Motor neuron (in vitro differentiated cells): ENCODE measurements at regions not wholly inside any gene's neighbourhood (a gene's known extent, or its start where the extent isn't known, plus 50 kb on each side); places are given as distances from the start of the nearest gene placed in this dataset.
A peak's percentile ranks its signal among the peaks of the same experiment; 100 is the strongest.

ENCODE experiments used
- ATAC-seq, 8 experiments: fragments of 200-7000 bp; cut with Tn5 transposase; replicated peaks in 6 of 8; 2 replicates each; pipeline ENCODE4 v1.8.0; 2021; ENCODE audit warnings: mild to moderate bottlenecking in 8 of 8, moderate library complexity in 8 of 8
- H3K27ac ChIP-seq, 2 donors: fragments of 250-450 bp; sonication (Bioruptor Pico); 2 replicates each; pipeline ENCODE4 v1.9.0; 2021; ENCODE audit warnings: antibody characterized with exemption in 2 of 2, mild to moderate bottlenecking in 2 of 2, moderate library complexity in 1 of 2
- H3K4me1 ChIP-seq, 2 donors: fragments of 250-450 bp; sonication (Bioruptor Pico); replicated peaks in 1 of 2; 2 replicates each; pipeline ENCODE4 v1.6.1; 2021; ENCODE audit warnings: antibody characterized with exemption in 2 of 2, mild to moderate bottlenecking in 2 of 2, moderate library complexity in 1 of 2
- H3K4me3 ChIP-seq, 5 donors: fragments of 250-450 bp; sonication (Bioruptor Pico); 2 replicates each; pipeline ENCODE4 v1.9.0; 2021; ENCODE audit warnings: antibody characterized with exemption in 5 of 5, mild to moderate bottlenecking in 5 of 5, moderate library complexity in 4 of 5
- WGBS, 10 experiments: fragments of 450-650 bp; shearing (Covaris generic); methylation state at CpG; one replicate each; pipeline ENCODE4 v1.0.0; 2022; 5-methylcytosine and 5-hydroxymethylcytosine counted together
- in situ Hi-C, 9 experiments: fragments of 400-800 bp; cut with MboI; loops; one replicate each; pipeline ENCODE4 v1.15.0; 2021; ENCODE audit warnings: low sequenced_read_pairs in 9 of 9, low pct_unique_long_range_greater_than_20kb in 2 of 9; ENCODE audit not compliant: unreplicated experiment in 9 of 9

GRCh38 chr3:40913641-40914040 lies 285.7 kb upstream of the CTNNB1 start:
- ATAC-seq = no peak
- Histone ChIP-seq H3K27ac (no peak overlapping the region), H3K4me3 (no peak overlapping the region), H3K4me1 (no peaks in the 10 kb centered on the region)
- 0 to 80% (median 36%) methylated on average over 1 of the region's 2 CpGs; no CpG with 5 or more reads in 6 of the 10 experiments for WGBS, 10 experiments
- in situ Hi-C loops = no loop called here

GRCh38 chr3:40914475-40914874 lies 284.8 kb upstream of the CTNNB1 start:
- in situ Hi-C loops = no loop called here
- Histone ChIP-seq H3K27ac (no peak overlapping the region), H3K4me1 (no peaks in the 10 kb centered on the region), H3K4me3 (no peak overlapping the region)
- 0 to 86% (median 63%) methylated on average over 1 to 2 of the region's 2 CpGs; no CpG with 5 or more reads in 6 of the 10 experiments for WGBS, 10 experiments
- no peak for ATAC-seq

GRCh38 chr3:40915346-40915865 lies 283.9 kb upstream of the CTNNB1 start:
- WGBS, 10 experiments = 25 to 92% (median 86%) methylated on average over 3 to 6 of the region's 6 CpGs; no CpG with 5 or more reads in 3 of the 10 experiments
- H3K4me1 ChIP-seq = no peaks in the 10 kb centered on the region
- in situ Hi-C loops = no loop called here
- no peak overlapping the region for H3K27ac ChIP-seq
- no peak for ATAC-seq
- H3K4me3 ChIP-seq = no peak overlapping the region

DNA sequence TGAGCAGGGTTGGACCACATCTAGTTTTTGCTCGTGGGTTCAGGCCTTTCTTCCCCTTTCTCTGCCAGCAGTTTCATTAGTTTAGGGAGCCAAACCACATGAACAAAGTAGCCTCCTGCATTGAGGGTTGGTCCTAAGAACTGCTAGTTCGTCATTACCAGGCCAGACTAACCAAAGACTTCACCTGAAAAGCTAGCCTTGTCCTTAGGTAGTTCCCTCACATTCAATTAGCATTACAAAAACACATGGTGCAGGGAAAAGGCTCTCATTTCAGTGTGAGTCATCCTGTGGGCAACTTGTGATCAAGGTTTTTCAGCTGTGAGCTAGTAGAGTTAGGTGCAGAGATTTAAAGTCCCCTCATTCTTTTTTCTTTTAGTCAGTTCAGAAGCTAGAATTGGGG lies 279.3 kb upstream of the CTNNB1 start:
- peak in 2 of 8 experiments; percentile 35 to 50 for ATAC-seq
- Histone ChIP-seq H3K4me3 (no peak overlapping the region), H3K27ac (no peak overlapping the region), H3K4me1 (peaks cover 3 to 4% of the 10 kb centered on the region in 2 donors)
- in situ Hi-C loops = no loop called here
- WGBS, 10 experiments = 29 to 80% (median 51%) methylated on average over 1 to 2 of the region's 2 CpGs; no CpG with 5 or more reads in 2 of the 10 experiments

- in situ Hi-C loops = no loop called here
Measured at GRCh38 chr3:40921251-40921650, 278.1 kb upstream of the CTNNB1 start.

GRCh38 chr3:40923143-40923542 lies 276.2 kb upstream of the CTNNB1 start:
- 45 to 100% (median 90%) methylated on average over 1 to 4 of the region's 4 CpGs; no CpG with 5 or more reads in 3 of the 10 experiments for WGBS, 10 experiments
- no peak overlapping the region for H3K27ac ChIP-seq
- peaks cover 8% of the 10 kb centered on the region in 2 donors for H3K4me1 ChIP-seq
- ATAC-seq = no peak
- in situ Hi-C loops = no loop called here
- H3K4me3 ChIP-seq = no peak overlapping the region

More at GRCh38 chr3:40921251-40921650, 278.1 kb upstream of the CTNNB1 start:
- no peak for ATAC-seq
- no peak overlapping the region for H3K4me3 ChIP-seq
- H3K4me1 ChIP-seq = peaks cover 8% of the 10 kb centered on the region in 2 donors
- WGBS, 10 experiments = 40 to 93% (median 50%) methylated on average over 2 of the region's 3 CpGs; no CpG with 5 or more reads in 5 of the 10 experiments
- H3K27ac ChIP-seq = no peak overlapping the region

- in situ Hi-C loops = no loop called here
- Histone ChIP-seq H3K4me3 (no peak overlapping the region), H3K27ac (no peak overlapping the region), H3K4me1 (peaks cover 8% of the 10 kb centered on the region in 2 donors)
- no peak for ATAC-seq
- 75 to 100% (median 90%) methylated on average over 1 of the region's 4 CpGs; no CpG with 5 or more reads in 6 of the 10 experiments for WGBS, 10 experiments
Measured at GRCh38 chr3:40923651-40924050, 275.7 kb upstream of the CTNNB1 start.

DNA sequence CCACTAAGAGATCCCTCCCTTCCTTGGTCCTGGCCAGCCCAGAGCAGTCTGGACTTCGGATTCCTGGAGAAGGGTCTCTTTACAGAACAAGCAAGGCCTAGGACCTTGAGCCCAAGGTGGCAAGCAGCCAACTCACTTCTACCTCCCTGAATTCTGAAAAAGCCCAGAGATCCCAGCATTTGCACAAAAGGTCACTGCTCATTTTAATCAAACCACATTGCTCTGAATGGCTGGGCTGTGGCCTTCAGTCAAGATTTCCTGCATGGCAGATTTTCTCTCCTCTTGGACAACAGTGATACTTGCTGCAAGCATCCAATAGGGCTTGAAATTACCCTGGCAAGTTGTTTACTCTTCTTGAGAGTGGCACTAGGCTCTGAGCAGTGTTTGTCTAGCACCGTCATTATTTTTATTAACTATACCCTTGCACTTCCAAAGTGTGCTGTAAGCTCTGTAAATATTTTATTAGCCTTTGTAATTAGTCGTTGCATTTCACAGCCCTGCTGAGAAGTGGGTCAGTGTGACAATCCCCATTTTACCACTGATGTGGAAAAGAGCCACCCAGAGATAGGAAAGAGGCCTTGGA lies 274.7 kb upstream of the CTNNB1 start:
- H3K4me1 ChIP-seq = peaks cover 8% of the 10 kb centered on the region in 2 donors
- 0 to 72% (median 33%) methylated on average over 1 to 3 of the region's 3 CpGs; no CpG with 5 or more reads in 2 of the 10 experiments for WGBS, 10 experiments
- peak in 3 of 8 experiments; percentile 49 to 99 (median 75) for ATAC-seq
- no peak overlapping the region for H3K4me3 ChIP-seq
- in situ Hi-C loops = no loop called here
- H3K27ac ChIP-seq = no peak overlapping the region

DNA sequence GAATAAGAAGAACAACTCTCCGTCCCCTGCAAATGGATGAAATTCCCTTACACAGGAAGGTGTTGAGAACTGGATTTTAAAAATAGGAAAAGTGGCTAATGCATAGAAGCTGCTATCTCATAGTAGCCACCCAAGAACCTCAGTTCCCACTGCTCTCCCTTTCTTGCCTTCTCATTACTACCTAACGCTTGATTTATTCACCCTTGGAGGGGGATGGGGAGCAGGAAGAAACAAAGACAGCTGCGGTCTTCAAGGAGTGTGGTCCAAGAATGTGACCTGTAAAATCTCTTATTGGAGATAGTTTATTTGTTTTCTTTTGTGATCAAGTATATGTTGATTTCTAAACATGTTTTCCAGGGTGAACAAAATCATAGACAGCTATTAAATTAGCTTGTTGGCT lies 274.1 kb upstream of the CTNNB1 start:
- WGBS, 10 experiments = 4 to 70% (median 40%) methylated on average over 1 to 3 of the region's 3 CpGs
- Histone ChIP-seq H3K4me3 (no peak overlapping the region), H3K27ac (no peak overlapping the region), H3K4me1 (peaks cover 8% of the 10 kb centered on the region in 2 donors)
- in situ Hi-C loops = no loop called here
- ATAC-seq = peak in 1 of 8 experiments; percentile 7

GRCh38 chr3:40930131-40930538 lies 269.2 kb upstream of the CTNNB1 start:
- no peak overlapping the region for H3K27ac ChIP-seq
- H3K4me3 ChIP-seq = no peak overlapping the region
- peak in 3 of 8 experiments; percentile 58 to 71 (median 58) for ATAC-seq
- H3K4me1 ChIP-seq = peaks cover 3 to 4% of the 10 kb centered on the region in 2 donors
- in situ Hi-C loops = no loop called here

DNA sequence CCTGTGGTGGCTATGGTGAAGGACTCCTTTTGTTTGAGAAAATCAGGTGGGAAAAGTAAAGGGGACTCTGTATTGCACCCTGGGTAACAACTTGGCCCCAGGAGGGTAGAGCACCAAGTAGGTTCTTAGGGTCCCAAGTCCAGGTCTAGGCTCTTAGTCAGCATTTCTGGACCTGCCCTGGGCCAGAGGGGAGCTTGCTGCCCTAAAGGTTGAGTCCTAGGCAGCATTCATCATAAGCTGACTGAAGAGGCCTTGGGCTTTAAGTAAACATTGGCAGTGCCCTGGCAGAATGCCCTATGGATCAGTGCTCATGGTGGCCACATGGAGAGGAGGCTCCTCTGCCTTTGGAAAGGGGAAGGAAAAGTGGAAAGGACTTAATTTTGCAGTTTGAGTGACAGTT lies 268.5 kb upstream of the CTNNB1 start:
- Histone ChIP-seq H3K4me3 (no peak overlapping the region), H3K27ac (no peak overlapping the region), H3K4me1 (no peaks in the 10 kb centered on the region)
- no peak for ATAC-seq
- in situ Hi-C loops = no loop called here

DNA sequence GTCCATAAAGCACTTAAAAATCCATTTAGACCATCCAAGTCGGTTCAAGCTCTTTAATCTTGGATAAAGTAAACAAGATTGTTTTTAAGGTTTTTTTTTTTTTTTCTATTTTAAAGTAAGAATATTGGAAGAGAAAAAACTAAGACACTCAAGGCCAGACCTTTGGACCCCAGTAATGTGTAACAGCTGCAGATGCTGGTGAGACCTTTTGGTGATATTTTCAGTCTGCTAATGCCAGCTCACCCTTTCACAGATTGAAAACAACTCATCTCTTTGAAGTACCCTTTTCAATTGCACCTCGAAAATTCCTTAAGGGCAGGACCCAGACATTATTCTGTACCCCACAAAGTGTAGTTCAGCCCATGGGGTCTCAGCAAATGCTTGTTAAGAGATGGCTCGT lies 260.7 kb upstream of the CTNNB1 start:
- WGBS, 10 experiments = 0 to 100% (median 30%) methylated on average over 1 to 3 of the region's 3 CpGs; no CpG with 5 or more reads in 2 of the 10 experiments
- H3K27ac ChIP-seq = no peak overlapping the region
- H3K4me3 ChIP-seq = no peak overlapping the region
- no peak for ATAC-seq
- H3K4me1 ChIP-seq = no peaks in the 10 kb centered on the region
- in situ Hi-C loops = no loop called here

DNA sequence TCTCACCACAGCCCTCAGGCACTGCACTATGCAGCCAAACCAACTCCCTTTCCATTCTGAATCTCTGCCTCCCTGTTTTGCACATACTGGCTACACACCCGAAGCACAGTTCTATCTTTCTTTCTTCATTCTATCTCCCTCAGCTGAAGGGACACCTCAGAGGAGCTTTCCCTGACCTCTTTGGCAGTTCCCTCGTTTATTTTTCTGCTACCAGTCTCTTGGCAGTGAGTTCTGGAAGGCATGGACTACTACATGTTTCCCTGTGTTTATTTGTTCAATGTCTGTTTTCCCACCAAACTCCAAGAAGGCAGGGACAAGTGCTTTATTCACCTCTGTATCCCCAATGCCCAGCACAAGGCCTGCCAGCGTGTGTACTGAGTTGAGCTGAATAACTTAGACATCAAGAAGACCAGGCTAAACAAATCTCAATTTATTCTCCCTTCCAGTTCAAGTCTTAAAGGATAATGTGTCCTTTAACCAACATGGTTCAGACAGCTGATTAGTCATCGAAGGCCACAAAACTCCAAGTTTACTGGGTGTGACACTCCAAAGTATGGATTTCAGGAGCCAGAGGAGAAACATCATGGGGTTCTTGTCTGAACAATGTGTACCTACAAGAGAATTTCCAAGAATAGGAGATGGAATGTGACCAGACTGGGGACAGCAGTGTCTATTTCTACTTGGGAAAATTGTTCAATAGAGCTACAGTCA lies 260.1 kb upstream of the CTNNB1 start:
- no peaks in the 10 kb centered on the region for H3K4me1 ChIP-seq
- WGBS, 10 experiments = 0 to 81% (median 56%) methylated on average over 1 to 4 of the region's 4 CpGs; no CpG with 5 or more reads in 2 of the 10 experiments
- ATAC-seq = peak in 4 of 8 experiments; percentile 39 to 91 (median 83)

More for the DNA sequence above, 260.1 kb upstream of the CTNNB1 start:
- H3K27ac ChIP-seq = no peak overlapping the region
- no peak overlapping the region for H3K4me3 ChIP-seq
- in situ Hi-C loops = no loop called here
